HG03066 (cell line): ENCODE measurements at regions not wholly inside any gene's neighbourhood (a gene's known extent, or its start where the extent isn't known, plus 50 kb on each side); places are given as distances from the start of the nearest gene placed in this dataset.
"Not testable (repeated sequence)": the region's sequence is repeated elsewhere in the genome, so short reads cannot be mapped to it uniquely, and the experiment has no call there.

Experiments
- ATAC-seq: cut with Tn5 transposase; IDR thresholded peaks from one replicate; pipeline ENCODE4 v1.9.1; 2021; ENCODE audit warnings: low read depth; ENCODE audit not compliant: unreplicated experiment

DNA sequence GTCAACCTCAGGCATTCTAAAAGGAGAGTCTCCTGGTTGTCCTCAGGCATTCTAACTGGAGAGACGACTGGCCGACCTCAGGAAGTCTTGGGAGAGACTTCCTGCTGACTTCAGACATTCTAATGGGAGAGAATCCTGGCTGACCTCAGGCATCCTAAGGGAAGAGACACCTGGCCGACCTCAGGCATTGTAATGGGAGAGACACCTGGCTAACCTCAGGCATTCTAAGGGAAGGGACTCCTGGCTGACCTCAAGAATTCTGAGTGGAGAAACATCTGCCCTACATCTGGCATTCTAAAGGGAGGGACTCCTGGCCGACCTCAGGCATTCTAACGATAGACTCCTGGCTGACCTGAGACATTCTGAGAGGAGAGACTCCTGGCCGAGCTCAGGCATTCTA, 1353.3 kb downstream of the UQCRFS1 start:
- no peak for ATAC-seq

DNA sequence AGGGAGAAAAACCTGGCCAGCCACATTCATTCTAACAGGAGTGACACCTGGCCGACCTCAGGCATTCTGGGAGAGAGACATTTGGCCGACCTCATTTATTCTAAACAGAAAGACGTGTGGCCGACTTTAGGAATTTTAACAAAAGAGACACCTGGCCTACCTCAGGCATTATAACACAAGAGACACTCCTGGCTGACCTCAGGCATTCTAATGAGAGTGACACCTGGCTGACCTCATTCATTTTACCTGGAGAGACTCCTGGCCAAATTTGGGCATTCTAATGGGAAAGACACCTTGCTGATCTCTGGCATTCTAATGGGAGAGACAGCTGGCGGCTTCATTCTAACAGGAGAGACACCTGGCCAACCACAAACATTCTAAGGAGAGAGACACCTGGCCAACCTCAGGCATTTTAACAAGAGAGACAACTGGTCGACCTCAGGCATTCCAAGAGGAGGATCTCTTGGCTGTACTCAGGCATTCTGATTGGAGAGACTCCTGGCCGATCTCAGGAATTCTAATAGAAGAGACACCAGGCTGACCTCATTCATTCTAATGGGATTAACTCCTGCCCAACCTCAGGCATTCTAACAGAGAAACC, 1353.9 kb downstream of the UQCRFS1 start:
- ATAC-seq, result no peak

DNA sequence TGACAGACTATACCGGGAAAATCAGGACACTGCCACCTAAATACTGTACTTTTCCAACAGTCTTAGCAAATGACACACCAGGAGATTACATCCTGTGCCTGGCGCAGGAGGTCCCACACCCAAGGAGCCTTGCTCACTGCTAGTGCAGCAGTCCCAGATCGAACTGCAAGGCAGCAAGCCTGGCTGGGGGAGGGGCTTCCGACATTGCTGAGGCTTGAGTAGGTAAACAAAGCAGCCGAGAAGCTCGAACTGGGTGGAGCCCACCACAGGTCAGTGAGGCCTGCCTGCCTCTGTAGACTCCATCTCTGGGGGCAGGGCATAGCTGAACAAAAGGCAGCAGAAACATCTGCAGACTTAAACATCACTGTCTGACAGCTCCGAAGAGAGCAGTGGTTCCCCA, 1360.0 kb downstream of the UQCRFS1 start:
- not testable (repeated sequence) for ATAC-seq

DNA sequence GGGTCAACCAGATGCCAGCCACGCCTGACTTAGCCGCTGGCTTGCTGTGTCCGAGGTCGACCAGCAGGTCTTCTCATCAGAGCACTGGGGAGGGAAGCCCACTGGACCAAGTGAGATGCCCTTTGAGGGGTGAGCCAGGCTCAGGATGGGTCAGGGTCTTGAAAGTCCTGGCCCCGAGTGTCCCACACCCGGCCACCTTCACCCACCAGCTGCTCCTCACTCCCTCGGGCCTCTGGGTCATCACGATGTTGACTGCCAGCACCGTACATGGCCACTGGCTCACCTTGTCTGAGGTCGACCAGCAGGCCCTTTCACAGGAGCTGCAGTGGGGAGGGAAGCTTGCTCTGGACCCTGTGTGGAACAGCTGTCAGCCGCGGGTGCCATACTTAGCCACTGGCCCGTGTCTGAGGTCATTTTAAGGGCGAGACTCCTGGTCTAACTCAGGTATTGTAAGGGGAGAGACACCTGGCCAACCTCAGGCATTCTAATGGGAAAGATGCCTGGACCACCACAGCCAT, 1361.3 kb downstream of the UQCRFS1 start:
- no peak for ATAC-seq

DNA sequence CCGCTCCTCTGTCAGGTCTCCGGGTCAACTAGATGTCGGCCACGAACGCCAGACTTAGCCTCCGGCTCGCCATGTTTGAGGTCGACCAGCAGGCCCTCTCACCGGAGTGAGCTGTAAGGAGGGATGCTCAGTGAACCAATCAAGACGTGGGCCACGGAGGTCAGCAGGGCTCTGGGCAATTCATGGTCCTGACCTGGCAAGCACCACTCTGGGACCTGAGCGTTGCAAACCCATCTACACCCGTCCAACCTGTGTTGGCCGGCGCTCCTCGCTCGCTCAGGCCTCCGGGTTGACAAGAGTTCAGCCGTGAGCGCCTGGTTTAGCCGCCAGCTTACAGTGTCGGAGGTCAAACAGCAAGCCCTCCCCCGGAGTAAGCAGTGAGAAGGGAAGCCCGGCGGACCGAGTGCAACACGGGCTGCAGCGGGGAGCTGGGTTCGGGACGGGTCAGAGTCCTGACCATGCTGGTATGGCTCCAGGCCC, 1361.9 kb downstream of the UQCRFS1 start:
- no peak for ATAC-seq

DNA sequence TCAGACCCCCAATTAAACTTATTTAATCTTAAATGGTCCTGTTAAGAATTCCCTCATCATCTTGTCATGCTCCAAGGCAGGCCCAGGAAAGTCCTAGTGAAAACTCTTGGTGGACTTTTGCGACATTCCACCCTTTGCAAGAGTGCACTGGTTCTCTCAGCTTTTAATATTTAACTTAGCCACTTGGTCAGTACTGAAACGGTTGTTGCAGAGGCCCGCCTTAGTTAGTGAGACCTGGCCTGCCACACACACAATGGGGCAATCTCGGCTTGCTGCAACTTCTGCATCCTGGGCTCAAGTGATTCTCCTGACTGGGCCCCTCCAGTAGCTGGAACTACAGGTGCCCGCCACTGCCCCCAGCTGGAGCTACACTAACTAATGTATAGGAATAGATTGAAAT, 1366.0 kb downstream of the UQCRFS1 start:
- ATAC-seq, result no peak

DNA sequence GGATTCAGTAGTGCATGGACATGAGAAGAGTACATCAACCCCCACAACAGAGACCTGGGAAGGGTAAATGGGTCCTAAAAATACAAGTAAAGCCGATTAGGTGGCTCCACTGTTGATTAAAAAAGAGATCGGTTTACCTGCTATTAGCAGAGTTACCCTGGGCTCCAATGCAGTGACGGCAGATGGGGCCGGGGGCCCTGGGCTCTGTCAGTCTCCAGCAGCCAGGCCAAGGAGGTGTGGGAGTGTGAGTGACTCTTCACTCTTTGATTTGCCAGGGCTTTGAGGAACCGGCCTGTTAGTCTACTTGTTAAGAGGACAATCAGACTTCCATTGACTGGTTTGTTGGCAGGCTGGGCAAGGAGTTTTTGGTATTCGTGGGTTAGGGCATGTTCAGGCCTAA, 1368.7 kb downstream of the UQCRFS1 start:
- no peak for ATAC-seq

DNA sequence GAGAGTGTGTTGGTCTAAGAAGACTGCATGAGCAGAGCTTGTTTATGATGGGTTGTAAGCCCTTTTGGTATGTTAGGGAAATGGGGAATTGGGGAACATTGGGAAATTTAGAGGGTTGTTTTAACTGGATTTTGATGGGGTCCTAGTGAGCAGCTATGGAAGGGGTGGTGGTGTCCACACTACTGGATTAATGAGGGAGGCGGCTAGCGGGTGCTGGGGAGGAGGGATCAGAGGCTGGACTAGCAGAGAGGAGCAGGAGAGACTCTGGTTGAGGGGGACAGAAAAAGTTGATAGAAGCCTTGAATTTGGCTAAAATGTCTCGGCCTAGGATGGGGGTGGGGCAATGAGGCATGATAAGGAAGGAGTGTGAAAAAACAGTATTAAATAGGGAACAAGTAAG, 1369.1 kb downstream of the UQCRFS1 start:
- no peak for ATAC-seq

DNA sequence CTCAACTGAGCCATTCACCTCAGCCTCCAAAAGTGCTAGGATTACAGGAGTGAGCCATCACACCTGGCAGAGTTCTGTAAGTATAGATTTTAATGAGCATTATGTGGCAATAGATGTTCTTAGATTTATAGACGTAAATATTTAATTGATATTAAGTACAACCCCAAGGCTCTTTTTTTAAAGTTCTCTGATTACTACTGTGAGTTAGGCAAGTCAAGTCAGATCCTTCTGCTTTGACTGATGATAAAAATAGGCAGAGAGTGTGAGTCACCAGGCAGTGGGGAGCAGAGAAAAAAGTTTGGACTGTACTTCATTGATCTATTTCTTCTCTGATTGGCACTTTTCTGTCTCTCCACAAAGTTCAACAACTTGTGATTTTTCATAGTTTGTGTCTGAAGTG, 1379.9 kb downstream of the UQCRFS1 start:
- no peak for ATAC-seq

DNA sequence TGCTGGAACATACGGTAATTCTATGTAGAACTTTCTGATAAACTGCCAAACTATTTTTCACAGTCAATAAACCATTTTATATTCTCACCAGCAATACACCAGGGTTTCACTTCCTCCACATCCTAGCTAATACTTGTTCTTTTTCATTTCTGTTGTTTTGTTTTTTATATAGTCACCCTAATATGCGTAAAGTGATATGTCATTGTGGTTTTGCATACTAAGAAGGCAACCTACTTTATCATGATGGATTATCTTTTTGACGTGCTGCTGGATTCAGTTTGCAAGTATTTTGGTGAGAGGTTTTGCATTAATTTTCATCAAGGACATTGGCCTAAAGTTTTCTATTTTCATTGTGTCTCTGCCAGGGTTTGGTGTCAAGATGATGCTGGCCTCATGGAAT, 1384.1 kb downstream of the UQCRFS1 start:
- no peak for ATAC-seq

DNA sequence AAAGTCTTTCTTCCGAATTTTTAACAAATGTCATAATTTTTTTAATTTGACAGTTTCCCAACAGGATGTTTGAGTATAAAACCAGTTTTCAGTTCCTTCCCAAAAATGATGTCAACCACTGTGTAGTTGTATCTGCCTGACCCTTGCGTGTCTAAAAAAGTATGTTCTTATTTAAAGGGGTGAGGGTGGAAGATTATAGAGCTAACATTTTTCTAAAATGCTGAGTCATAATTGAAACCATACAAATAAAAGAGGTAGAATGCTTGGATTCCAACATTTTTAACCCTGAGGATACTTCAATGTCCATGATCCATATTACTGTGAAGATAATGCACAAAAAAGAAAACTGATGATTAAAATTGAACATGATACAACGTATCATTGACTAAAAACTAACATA, 1388.8 kb downstream of the UQCRFS1 start:
- ATAC-seq, result no peak

DNA sequence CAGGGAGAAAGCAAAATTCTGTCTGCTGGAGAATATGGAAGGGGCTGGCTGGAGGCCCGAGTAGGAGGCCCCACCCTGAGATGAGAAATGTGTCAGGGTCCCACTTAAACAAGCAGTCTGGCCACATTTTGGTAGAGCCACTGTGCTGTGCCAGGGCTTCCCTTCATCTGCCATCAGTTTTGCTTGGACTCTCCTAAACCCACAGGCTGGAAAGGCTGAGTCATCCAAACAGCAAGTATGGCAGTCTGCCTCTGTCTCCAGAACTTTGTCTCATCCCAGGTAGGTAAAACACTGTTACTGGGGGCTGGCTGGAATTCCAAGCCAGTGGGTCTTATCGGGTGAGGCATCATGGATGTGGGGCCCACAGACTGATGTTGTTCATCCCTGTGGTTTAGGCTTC, 1390.6 kb downstream of the UQCRFS1 start:
- ATAC-seq, result no peak

DNA sequence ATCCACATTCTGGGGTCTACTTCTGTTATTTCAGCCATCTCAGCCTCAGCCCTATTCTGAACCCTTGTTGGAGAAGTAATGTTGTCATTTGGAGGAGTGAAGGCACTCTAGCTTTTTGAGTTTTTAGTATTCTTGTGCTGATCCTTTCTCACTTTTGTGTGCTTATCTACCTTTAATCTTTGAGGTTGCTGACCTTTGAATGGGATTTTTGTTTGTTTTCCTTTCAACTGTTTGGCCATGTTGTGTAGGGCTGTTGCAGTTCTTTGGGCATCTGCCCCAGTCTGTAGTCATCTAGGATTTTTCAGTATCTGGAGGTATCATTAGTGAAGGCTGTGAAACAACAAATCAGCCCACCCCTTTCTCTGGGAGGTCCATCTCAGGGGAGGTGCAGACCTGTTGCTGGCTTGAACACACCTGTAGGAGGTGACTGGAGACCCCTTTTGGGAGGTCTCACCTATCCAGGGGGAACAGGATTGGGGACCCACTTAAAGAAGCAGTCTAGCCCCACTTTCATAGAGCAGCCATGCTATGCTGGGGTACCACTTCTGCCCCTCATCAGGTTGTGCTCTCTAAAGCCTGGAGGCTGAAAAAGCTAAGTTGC, 1391.4 kb downstream of the UQCRFS1 start:
- ATAC-seq, result no peak

DNA sequence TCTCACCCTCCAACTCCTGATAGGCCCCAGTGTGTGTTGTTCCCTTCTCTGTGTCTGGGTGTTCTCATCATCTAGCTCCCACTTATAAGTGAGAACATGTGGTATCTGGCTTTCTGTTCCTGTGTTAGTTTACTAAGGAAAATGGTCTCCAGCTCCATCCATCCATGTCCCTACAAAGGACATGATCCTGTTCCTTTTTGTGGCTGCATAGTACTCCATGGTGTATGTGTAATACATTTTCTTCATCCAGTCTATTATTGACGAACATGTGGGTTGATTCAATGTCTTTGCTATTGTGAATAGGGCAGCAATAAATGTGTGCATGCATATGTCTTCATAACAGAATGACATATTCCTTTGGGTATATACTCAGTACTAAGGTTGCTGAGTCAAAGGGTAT, 1397.0 kb downstream of the UQCRFS1 start:
- no peak for ATAC-seq

DNA sequence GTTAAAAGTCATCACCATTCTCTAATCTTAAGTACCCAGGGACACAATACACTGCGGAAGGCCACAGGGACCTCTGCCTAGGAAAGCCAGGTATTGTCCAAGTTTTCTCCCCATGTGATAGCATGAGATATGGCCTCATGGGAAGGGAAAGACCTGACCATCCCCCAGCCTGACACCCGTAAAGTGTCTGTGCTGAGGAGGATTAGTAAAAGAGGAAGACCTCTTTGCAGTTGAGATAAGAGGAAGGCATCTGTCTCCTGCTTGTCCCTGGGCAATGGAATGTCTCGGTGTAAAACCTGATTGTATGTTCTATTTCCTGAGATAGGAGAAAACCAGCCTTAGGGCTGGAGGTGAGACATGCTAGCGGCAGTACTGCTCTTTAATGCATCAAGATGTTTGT, 1398.1 kb downstream of the UQCRFS1 start:
- not testable (repeated sequence) for ATAC-seq

DNA sequence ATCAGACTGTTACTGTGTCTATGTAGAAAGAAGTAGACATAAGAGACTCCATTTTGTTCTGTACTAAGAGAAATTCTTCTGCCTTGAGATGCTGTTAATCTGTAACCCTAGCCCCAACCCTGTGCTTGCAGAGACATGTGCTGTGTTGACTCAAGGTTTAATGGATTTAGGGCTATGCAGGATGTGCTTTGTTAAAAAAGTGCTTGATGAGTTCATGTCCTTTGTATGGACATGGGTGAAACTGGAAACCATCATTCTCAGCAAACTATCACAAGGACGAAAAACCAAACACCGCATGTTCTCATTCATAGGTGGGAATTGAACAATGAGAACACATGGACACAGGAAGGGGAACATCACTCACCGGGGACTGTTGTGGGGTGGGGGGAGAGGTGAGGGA, 1398.7 kb downstream of the UQCRFS1 start:
- not testable (repeated sequence) for ATAC-seq

DNA sequence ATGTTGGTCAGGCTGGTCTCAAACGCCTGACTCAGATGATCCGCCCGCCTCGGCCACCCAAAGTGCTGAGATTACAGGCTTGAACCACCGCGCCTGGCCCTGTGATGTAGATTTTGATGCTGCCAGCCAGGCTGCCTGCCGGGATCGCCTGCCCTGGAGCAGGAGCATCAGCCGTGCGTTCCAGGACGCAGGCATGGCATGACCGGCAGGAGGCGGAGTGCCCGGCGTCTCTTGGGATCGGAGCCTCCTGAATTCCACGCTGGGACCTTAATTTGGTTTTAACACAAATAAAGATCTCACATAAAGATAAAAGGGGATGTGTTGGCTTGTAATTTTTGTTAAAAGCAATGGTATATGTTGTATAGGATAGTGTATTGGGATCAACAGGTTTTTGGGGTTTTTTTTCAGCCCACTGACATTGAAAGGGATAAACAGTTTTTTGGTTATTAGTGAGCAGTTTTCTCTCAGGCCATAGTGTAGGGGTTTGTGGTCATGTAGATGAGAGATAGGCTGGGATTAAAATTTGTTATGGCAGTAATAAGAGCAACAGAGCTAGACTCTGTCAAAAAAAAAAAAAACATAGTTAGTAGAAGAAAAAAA, 1406.4 kb downstream of the UQCRFS1 start:
- ATAC-seq, result no peak

DNA sequence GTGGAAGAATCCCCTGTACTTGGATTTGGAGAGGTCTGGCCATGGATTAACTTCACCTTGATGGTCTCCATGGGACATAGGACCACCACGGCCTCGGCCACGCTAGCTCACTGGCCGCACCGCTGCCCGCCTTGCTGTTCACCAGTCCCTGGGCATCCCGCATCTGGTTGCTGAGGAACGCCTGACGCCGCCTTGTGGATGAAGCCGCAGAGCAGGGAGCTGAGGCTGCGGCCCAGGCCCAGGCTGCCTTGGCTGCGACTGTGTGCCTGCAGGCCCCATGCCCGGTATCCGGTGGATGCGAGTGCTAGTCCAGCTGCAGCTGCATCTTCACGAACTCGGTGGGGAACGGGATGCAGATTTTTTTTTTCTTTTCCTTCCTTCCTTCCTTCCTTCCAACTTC, 1407.1 kb downstream of the UQCRFS1 start:
- no peak for ATAC-seq

DNA sequence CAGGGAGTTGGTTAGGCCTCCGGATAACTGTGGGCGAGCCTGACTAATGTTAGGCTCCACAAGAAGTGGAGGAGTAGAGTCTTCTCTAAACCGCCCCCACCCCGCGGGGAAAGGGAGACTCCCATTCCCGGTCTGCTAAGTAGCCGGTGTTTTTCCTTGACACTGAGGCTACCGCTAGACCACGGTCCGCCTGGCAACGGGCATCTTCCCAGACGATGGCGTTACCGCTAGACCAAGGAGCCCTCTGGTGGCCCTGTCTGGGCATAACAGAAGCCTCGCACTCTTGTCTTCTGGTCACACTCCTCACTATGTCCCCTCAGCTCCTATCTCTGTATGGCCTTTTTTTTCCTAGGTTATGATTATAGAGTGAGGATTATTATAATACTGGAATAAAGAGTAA, 1410.7 kb downstream of the UQCRFS1 start:
- ATAC-seq, result not testable (repeated sequence)

DNA sequence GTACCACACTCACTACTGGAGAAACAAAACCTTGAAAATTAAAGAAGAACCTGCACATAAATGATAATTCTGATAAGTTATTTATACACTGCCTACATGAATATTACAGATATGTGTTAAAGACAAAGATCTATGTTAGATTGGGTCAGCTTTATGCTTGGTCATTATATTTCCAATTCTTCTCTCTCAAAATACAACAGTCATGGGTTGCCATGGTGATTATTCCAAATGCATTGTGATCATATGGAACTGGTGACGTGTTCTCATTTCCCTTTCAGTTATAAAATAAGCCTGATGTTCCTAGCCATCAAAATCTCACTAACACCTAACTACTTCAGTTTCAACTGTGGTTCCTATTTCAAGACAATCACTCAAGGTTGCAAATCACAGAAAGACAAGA, 1416.4 kb downstream of the UQCRFS1 start:
- no peak for ATAC-seq

DNA sequence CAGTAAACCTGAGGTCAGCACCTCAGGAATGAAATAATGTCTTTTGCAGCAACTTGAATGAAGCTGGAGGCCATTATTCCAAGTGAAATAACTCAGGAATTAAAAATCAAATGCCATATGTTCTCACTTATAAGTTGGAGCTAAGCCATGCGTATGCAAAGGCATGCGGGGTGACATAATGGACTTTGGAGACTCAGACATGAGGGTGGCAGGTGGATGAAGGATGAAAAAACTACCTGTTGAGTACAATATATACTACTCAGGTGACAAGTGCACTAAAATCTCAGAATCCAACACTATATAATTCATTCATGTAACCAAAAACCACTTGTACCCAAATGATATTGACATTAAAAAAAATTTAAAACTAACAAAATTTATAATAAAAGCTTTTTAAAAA, 1416.9 kb downstream of the UQCRFS1 start:
- ATAC-seq, result no peak

DNA sequence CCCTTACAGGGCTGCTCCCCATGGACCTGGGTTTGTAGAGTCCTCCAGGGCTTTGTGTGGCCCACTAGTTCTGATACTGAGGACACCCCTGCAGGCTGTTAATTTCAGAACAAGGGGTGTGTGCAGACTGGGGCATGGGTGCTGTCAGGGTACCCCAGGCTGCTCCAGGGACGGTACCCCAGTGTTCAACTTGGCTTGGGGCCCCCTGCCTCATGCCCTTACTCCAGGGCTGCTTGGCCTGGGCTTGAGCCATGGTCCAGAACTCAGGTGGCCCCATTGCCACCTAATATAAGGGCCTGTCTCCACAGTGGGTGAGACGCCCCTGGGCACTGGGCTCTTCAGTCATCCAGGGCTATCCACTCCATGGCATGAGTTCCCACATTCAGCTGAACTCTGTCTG, 1417.6 kb downstream of the UQCRFS1 start:
- ATAC-seq, result no peak
